ENCODE measurements at regions not wholly inside any gene's neighbourhood (a gene's known extent, or its start where the extent isn't known, plus 50 kb on each side); places are given as distances from the start of the nearest gene placed in this dataset.

DNA sequence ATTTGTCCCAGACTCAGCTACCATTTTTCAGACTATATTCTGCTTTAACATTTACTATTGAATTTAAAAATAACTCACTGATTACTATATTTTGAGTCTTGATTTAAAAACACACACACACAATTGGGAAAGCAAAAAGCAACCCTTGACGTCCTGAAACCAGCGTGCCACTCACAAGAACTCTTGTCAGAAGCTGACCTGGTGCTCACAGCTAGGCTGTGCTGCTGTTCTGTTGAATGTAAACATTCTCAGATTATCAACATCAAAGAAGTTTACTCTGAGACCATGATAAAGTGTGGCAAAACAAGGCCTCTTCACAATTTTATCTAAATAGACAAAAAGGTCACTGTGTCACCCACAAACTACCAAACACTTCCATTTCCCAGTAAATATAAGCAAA is 62.6 kb upstream of the CACNA2D1 start:
- TF ChIP-seq, protein P1, sequence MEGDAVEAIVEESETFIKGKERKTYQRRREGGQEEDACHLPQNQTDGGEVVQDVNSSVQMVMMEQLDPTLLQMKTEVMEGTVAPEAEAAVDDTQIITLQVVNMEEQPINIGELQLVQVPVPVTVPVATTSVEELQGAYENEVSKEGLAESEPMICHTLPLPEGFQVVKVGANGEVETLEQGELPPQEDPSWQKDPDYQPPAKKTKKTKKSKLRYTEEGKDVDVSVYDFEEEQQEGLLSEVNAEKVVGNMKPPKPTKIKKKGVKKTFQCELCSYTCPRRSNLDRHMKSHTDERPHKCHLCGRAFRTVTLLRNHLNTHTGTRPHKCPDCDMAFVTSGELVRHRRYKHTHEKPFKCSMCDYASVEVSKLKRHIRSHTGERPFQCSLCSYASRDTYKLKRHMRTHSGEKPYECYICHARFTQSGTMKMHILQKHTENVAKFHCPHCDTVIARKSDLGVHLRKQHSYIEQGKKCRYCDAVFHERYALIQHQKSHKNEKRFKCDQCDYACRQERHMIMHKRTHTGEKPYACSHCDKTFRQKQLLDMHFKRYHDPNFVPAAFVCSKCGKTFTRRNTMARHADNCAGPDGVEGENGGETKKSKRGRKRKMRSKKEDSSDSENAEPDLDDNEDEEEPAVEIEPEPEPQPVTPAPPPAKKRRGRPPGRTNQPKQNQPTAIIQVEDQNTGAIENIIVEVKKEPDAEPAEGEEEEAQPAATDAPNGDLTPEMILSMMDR (IDR thresholded peaks at IDR 0.05) = no peak
- TF ChIP-seq, protein P2, sequence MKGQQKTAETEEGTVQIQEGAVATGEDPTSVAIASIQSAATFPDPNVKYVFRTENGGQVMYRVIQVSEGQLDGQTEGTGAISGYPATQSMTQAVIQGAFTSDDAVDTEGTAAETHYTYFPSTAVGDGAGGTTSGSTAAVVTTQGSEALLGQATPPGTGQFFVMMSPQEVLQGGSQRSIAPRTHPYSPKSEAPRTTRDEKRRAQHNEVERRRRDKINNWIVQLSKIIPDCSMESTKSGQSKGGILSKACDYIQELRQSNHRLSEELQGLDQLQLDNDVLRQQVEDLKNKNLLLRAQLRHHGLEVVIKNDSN (CRISPR knock-in tag; IDR thresholded peaks at IDR 0.05) = no peak
- TF ChIP-seq, protein P3, sequence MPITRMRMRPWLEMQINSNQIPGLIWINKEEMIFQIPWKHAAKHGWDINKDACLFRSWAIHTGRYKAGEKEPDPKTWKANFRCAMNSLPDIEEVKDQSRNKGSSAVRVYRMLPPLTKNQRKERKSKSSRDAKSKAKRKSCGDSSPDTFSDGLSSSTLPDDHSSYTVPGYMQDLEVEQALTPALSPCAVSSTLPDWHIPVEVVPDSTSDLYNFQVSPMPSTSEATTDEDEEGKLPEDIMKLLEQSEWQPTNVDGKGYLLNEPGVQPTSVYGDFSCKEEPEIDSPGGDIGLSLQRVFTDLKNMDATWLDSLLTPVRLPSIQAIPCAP (CRISPR knock-in tag; IDR thresholded peaks at IDR 0.05) = no peak
- TF ChIP-seq FOXP1 (CRISPR knock-in tag; IDR thresholded peaks at IDR 0.05; ENCODE audit: borderline replicate concordance) (no peak), ELF4 (CRISPR knock-in tag; IDR thresholded peaks at IDR 0.05; ENCODE audit: low read depth) (no peak), ETV6 (CRISPR knock-in tag; IDR thresholded peaks at IDR 0.05) (no peak), PRRX2 (CRISPR knock-in tag; IDR thresholded peaks at IDR 0.05) (no peak), TCF7 (CRISPR knock-in tag; IDR thresholded peaks at IDR 0.05; ENCODE audit: low read depth) (no peak), NFE2L1 (CRISPR knock-in tag; IDR thresholded peaks at IDR 0.05) (no peak), MXD4 (CRISPR knock-in tag; IDR thresholded peaks at IDR 0.05; ENCODE audit: borderline replicate concordance) (no peak), OVOL2 (CRISPR knock-in tag; IDR thresholded peaks at IDR 0.05; ENCODE audit: borderline replicate concordance) (no peak), ZNF232 (CRISPR knock-in tag; IDR thresholded peaks at IDR 0.05) (no peak)
- TF ChIP-seq, protein P4, sequence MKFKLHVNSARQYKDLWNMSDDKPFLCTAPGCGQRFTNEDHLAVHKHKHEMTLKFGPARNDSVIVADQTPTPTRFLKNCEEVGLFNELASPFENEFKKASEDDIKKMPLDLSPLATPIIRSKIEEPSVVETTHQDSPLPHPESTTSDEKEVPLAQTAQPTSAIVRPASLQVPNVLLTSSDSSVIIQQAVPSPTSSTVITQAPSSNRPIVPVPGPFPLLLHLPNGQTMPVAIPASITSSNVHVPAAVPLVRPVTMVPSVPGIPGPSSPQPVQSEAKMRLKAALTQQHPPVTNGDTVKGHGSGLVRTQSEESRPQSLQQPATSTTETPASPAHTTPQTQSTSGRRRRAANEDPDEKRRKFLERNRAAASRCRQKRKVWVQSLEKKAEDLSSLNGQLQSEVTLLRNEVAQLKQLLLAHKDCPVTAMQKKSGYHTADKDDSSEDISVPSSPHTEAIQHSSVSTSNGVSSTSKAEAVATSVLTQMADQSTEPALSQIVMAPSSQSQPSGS (CRISPR knock-in tag; IDR thresholded peaks at IDR 0.05; ENCODE audit: borderline replicate concordance, low read depth) = no peak
- TF ChIP-seq, protein P5, sequence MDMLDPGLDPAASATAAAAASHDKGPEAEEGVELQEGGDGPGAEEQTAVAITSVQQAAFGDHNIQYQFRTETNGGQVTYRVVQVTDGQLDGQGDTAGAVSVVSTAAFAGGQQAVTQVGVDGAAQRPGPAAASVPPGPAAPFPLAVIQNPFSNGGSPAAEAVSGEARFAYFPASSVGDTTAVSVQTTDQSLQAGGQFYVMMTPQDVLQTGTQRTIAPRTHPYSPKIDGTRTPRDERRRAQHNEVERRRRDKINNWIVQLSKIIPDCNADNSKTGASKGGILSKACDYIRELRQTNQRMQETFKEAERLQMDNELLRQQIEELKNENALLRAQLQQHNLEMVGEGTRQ (CRISPR knock-in tag; IDR thresholded peaks at IDR 0.05) = no peak
